MM.1S (cell line): ENCODE measurements at regions not wholly inside any gene's neighbourhood (a gene's known extent, or its start where the extent isn't known, plus 50 kb on each side); places are given as distances from the start of the nearest gene placed in this dataset.

Experiments used
- EZH2 ChIP-seq: fragments of 300-600 bp; sonication (generic); optimal IDR thresholded peaks from 2 replicates; pipeline ENCODE3; 2017; ENCODE audit warnings: low read depth, mild to moderate bottlenecking, antibody characterized with exemption, low read length, mixed read lengths
- EZH2phosphoT487 ChIP-seq: fragments of 300-600 bp; sonication (generic); IDR thresholded peaks from 2 replicates; pipeline ENCODE4 v1.6.1; 2018; ENCODE audit warnings: antibody characterized with exemption, low read length
- TF ChIP-seq, protein P1 (sequence below): fragments of 300-600 bp; sonication (generic); IDR thresholded peaks from 2 replicates; pipeline ENCODE4 v1.5.1; 2016; ENCODE audit warnings: antibody characterized with exemption, low read length, mixed read lengths

DNA sequence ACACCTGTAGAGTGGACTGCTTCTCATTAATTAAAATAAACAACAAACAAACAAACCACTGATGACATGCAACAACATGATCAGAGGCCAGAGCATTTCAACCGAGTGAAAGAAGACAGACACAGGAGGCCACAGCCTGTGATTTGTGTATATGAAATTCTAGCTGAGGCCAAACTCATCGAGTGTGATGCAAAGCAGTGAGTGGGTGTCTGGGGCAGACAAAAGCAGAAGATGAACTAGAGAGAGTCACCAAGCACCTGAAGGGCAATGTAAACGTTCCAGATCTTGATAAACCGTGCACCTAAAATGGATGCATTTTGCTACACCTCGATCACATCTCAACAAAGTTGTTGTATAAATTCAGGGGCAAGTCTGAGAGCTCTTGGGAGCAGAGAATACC, 108.4 kb downstream of the KLF6 start:
- TF ChIP-seq, protein P1, sequence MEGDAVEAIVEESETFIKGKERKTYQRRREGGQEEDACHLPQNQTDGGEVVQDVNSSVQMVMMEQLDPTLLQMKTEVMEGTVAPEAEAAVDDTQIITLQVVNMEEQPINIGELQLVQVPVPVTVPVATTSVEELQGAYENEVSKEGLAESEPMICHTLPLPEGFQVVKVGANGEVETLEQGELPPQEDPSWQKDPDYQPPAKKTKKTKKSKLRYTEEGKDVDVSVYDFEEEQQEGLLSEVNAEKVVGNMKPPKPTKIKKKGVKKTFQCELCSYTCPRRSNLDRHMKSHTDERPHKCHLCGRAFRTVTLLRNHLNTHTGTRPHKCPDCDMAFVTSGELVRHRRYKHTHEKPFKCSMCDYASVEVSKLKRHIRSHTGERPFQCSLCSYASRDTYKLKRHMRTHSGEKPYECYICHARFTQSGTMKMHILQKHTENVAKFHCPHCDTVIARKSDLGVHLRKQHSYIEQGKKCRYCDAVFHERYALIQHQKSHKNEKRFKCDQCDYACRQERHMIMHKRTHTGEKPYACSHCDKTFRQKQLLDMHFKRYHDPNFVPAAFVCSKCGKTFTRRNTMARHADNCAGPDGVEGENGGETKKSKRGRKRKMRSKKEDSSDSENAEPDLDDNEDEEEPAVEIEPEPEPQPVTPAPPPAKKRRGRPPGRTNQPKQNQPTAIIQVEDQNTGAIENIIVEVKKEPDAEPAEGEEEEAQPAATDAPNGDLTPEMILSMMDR: no peak
- TF ChIP-seq EZH2 (no peak), EZH2phosphoT487 (no peak)
